ENCODE measurements at regions not wholly inside any gene's neighbourhood (a gene's known extent, or its start where the extent isn't known, plus 50 kb on each side); places are given as distances from the start of the nearest gene placed in this dataset.

DNA sequence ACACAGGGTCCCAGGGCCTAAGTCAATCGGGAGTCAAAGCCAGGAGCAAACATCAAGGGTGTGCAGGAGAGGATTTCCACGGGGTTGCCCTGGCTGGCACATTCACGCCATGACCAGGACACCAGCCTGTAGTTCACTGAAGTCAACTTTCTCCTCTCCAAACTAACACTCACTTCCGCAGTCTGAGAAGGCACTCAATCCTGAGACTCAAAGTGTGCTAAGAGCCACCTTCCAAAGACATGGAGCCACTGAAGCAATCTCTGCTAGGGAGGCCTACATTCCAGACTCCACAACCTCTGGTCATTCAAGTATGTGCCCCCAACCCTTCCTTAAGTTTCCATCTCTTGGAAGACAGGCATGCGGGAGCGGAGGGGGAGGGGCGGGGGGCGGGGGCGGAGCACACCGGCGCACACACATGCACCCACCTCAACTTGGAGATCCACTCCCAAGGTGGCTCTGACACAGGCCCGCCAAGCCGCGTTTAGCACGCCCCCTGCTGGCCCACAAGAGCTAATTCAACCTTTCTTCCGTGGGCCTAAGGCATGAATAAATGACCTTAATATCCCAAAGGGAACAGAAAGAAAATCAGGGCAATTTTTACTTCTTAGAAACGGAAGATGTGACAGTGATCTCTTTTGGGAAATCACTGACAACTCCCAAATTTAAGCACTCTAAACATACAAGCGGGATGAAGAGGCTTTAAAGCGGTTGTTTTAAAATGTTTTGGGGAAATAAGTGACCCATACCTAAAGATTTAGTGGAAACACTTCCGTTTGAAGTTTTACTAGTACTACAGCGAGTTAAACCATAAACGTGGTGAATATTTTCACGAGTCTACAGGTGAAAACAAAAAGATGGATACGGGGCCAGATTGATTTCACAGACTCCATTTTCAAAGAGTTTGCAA is 162.5 kb upstream of the CHRNA7 start:
- ATAC-seq (ENCODE audit: low read depth) (no peak), DNase-seq (no peak)
- peaks cover 4% of the 10 kb centered on the region for H3K36me3 Mint-ChIP-seq (ENCODE audit: low read depth)
- CTCF ChIA-PET, result no interaction called here
- peaks cover 10% of the 10 kb centered on the region for H3K4me1 Mint-ChIP-seq
- intact Hi-C loops (cut with micrococcal nuclease), result loop anchor here (5.0 kb wide), 1 partner anchor 220 kb away; no protein-coding TSS in a partner anchor
- no peak overlapping the region for H3K27ac Mint-ChIP-seq
- H3K9me3 Mint-ChIP-seq, result no peaks in the 10 kb centered on the region
- H3K4me3 Mint-ChIP-seq, result no peak overlapping the region
- peak; percentile 45 for TF ChIP-seq CTCF (IDR thresholded peaks at IDR 0.05)
- H3K27me3 Mint-ChIP-seq, result peaks cover 21% of the 10 kb centered on the region
- POLR2A ChIA-PET, result no interaction called here

DNA sequence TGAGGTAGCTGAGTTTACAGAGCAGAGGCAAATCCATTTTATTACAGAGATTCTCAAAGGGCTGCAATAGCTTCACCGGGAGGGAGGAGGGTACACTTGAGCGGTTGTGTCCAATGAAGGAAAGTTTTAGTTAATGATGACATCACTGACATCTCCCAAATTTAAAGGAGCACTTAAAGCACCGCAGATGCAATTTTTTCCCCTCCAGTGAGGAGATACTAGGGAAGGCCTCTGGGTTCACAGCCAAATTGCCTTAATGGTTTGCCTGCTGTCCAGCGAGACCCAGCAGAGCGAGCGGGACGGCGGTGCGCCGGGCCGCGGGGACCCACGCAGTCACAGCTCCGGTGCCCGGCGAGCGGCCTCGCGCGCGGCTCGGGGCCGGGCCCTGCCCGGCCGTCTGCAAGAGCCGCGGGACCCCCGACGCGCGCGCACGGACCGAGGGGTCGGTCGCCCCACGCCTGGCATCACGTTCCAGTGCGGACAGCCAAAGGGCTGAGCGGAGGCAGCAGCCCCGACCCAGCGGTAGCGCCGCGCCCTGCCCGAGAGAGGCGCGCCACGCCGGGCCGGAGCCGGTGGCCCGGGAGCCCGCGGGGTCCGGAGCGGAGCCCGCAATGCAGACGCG is 160.5 kb upstream of the CHRNA7 start:
- Mint-ChIP-seq H3K9me3 (no peaks in the 10 kb centered on the region), H3K27ac (no peak overlapping the region), H3K4me3 (peak overlapping the region; percentile 77), H3K27me3 (peaks cover 14% of the 10 kb centered on the region), H3K4me1 (peaks cover 10% of the 10 kb centered on the region), H3K36me3 (ENCODE audit: low read depth) (peaks cover 4% of the 10 kb centered on the region)
- ChIA-PET CTCF (no interaction called here), POLR2A (no interaction called here)
- DNase-seq (no peak), ATAC-seq (ENCODE audit: low read depth) (no peak)
- intact Hi-C loops (cut with micrococcal nuclease), result loop anchor here (5.0 kb wide), 2 partner anchors 222 to 542 kb away; partner anchors contain the start of gene KLF13
- no peak for TF ChIP-seq CTCF (IDR thresholded peaks at IDR 0.05)

GRCh38 chr15:31870328-31871165 is 159.8 kb upstream of the CHRNA7 start, which contains the start of gene OTUD7A:
TSS of gene OTUD7A (minus strand) at chr15:31870673.
- H3K9me3 Mint-ChIP-seq, result no peaks in the 10 kb centered on the region
- CTCF ChIA-PET, result no interaction called here
- no peak for TF ChIP-seq CTCF (IDR thresholded peaks at IDR 0.05)

GRCh38 chr15:31871166-31871886 is 159.0 kb upstream of the CHRNA7 start:
- ATAC-seq (ENCODE audit: low read depth) (peak; percentile 3), DNase-seq (no peak)
- no peak for TF ChIP-seq CTCF (IDR thresholded peaks at IDR 0.05)
- intact Hi-C loops (cut with micrococcal nuclease), result loop anchor here (5.0 kb wide), 1 partner anchor 544 kb away; the partner anchor contains the start of gene KLF13
- ChIA-PET CTCF (no interaction called here), POLR2A (no interaction called here)
- H3K27ac Mint-ChIP-seq, result peak overlapping the region; percentile 72
- peaks cover 10% of the 10 kb centered on the region for H3K4me1 Mint-ChIP-seq
- H3K9me3 Mint-ChIP-seq, result no peaks in the 10 kb centered on the region
- H3K4me3 Mint-ChIP-seq, result peak overlapping the region; percentile 87
- H3K27me3 Mint-ChIP-seq, result peaks cover 14% of the 10 kb centered on the region
- H3K36me3 Mint-ChIP-seq (ENCODE audit: low read depth), result peaks cover 4% of the 10 kb centered on the region

More at GRCh38 chr15:31870328-31871165, 159.8 kb upstream of the CHRNA7 start, which contains the start of gene OTUD7A:
- Mint-ChIP-seq H3K27me3 (peaks cover 13% of the 10 kb centered on the region), H3K4me3 (peak within 1 kb of the TSS; percentile 87), H3K27ac (peak within 1 kb of the TSS; percentile 72), H3K36me3 (ENCODE audit: low read depth) (peaks cover 4% of the 10 kb centered on the region), H3K4me1 (peaks cover 10% of the 10 kb centered on the region)
- DNase-seq, result peak; percentile 89
- intact Hi-C loops (cut with micrococcal nuclease), result loop anchor here (5.0 kb wide), 1 partner anchor 543 kb away; the partner anchor contains the start of gene KLF13
- POLR2A ChIA-PET, result no interaction called here
- ATAC-seq (ENCODE audit: low read depth), result peak; percentile 90

Measured in activated B cell treated with CpG ODN at 0.5 μM for 24 hours (primary cell).